ENCODE measurements at regions not wholly inside any gene's neighbourhood (a gene's known extent, or its start where the extent isn't known, plus 50 kb on each side); places are given as distances from the start of the nearest gene placed in this dataset.
"Not testable (repeated sequence)": the region's sequence is repeated elsewhere in the genome, so short reads cannot be mapped to it uniquely, and the experiment has no call there.

GRCh38 chr9:110095161-110095595, 112.8 kb downstream of the C9orf152 start:
- no peak for ATAC-seq
- no peak overlapping the region for H3K4me3 Mint-ChIP-seq

GRCh38 chr9:110095776-110096175, 112.2 kb downstream of the C9orf152 start:
- H3K27ac Mint-ChIP-seq: no peak overlapping the region
- TF ChIP-seq CTCF (IDR thresholded peaks at IDR 0.05): no peak
- peaks cover 3% of the 10 kb centered on the region for H3K27me3 Mint-ChIP-seq

More at GRCh38 chr9:110095161-110095595, 112.8 kb downstream of the C9orf152 start:
- H3K27me3 Mint-ChIP-seq: peaks cover 3% of the 10 kb centered on the region
- no peak for TF ChIP-seq CTCF (IDR thresholded peaks at IDR 0.05)
- CTCF ChIA-PET: interaction anchor here (1.4 kb wide), 1 partner anchor 197 kb away, joined by 3 read pairs; no protein-coding TSS in a partner anchor
- intact Hi-C loops (cut with micrococcal nuclease): no loop called here
- no peaks in the 10 kb centered on the region for H3K9me3 Mint-ChIP-seq
- no peaks in the 10 kb centered on the region for H3K36me3 Mint-ChIP-seq (ENCODE audit: low read depth)
- POLR2A ChIA-PET: no interaction called here
- no peak overlapping the region for H3K27ac Mint-ChIP-seq
- no peaks in the 10 kb centered on the region for H3K4me1 Mint-ChIP-seq (ENCODE audit: low read depth)
- no peak for DNase-seq

GRCh38 chr9:110096674-110097073, 111.3 kb downstream of the C9orf152 start:
- H3K4me1 Mint-ChIP-seq (ENCODE audit: low read depth); H3K36me3 Mint-ChIP-seq (ENCODE audit: low read depth); DNase-seq; H3K27ac Mint-ChIP-seq; H3K9me3 Mint-ChIP-seq; intact Hi-C loops (cut with micrococcal nuclease); H3K27me3 Mint-ChIP-seq; ATAC-seq; POLR2A ChIA-PET; H3K4me3 Mint-ChIP-seq: not testable (repeated sequence)
- CTCF ChIA-PET: interaction anchor here (1.4 kb wide), 1 partner anchor 199 kb away, joined by 3 read pairs; no protein-coding TSS in a partner anchor

More at GRCh38 chr9:110095776-110096175, 112.2 kb downstream of the C9orf152 start:
- H3K4me3 Mint-ChIP-seq: no peak overlapping the region
- no peak for ATAC-seq
- CTCF ChIA-PET: interaction anchor here (1.4 kb wide), 1 partner anchor 198 kb away, joined by 3 read pairs; no protein-coding TSS in a partner anchor
- no peaks in the 10 kb centered on the region for H3K9me3 Mint-ChIP-seq
- POLR2A ChIA-PET: interaction anchor here (0.6 kb wide), 1 partner anchor 245 kb away, joined by 3 read pairs; no protein-coding TSS in a partner anchor
- no peaks in the 10 kb centered on the region for H3K4me1 Mint-ChIP-seq (ENCODE audit: low read depth)
- intact Hi-C loops (cut with micrococcal nuclease): no loop called here
- H3K36me3 Mint-ChIP-seq (ENCODE audit: low read depth): no peaks in the 10 kb centered on the region
- DNase-seq: no peak

GRCh38 chr9:110099236-110100095, 108.5 kb downstream of the C9orf152 start:
- POLR2A ChIA-PET: no interaction called here

GRCh38 chr9:110101531-110102161, 106.3 kb downstream of the C9orf152 start:
- Mint-ChIP-seq H3K36me3 (ENCODE audit: low read depth) (no peaks in the 10 kb centered on the region), H3K4me1 (ENCODE audit: low read depth) (no peaks in the 10 kb centered on the region), H3K9me3 (no peaks in the 10 kb centered on the region), H3K27ac (no peak overlapping the region), H3K27me3 (no peaks in the 10 kb centered on the region), H3K4me3 (no peak overlapping the region)
- TF ChIP-seq CTCF (IDR thresholded peaks at IDR 0.05): no peak
- CTCF ChIA-PET: no interaction called here
- intact Hi-C loops (cut with micrococcal nuclease): no loop called here
- DNase-seq (no peak), ATAC-seq (no peak)
- POLR2A ChIA-PET: interaction anchor here (0.6 to 1.2 kb wide), 2 partner anchors 47 to 985 kb away, joined by 3 read pairs; no protein-coding TSS in a partner anchor

More at GRCh38 chr9:110099236-110100095, 108.5 kb downstream of the C9orf152 start:
- intact Hi-C loops (cut with micrococcal nuclease): no loop called here
- no peak for ATAC-seq
- Mint-ChIP-seq H3K36me3 (ENCODE audit: low read depth) (no peaks in the 10 kb centered on the region), H3K4me3 (no peak overlapping the region), H3K27me3 (no peaks in the 10 kb centered on the region), H3K4me1 (ENCODE audit: low read depth) (no peaks in the 10 kb centered on the region), H3K27ac (no peak overlapping the region), H3K9me3 (no peaks in the 10 kb centered on the region)
- CTCF ChIA-PET: no interaction called here
- TF ChIP-seq CTCF (IDR thresholded peaks at IDR 0.05): no peak
- no peak for DNase-seq

Measured in activated CD8-positive, alpha-beta T cell treated with anti-CD3 and anti-CD28 coated beads for 36 hours (primary cell).